GM19468 (cell line): ENCODE measurements at regions not wholly inside any gene's neighbourhood (a gene's known extent, or its start where the extent isn't known, plus 50 kb on each side); places are given as distances from the start of the nearest gene placed in this dataset.
"Not testable (repeated sequence)": the region's sequence is repeated elsewhere in the genome, so short reads cannot be mapped to it uniquely, and the experiment has no call there.

Source experiments
- ATAC-seq: cut with Tn5 transposase; IDR thresholded peaks from one replicate; pipeline ENCODE4 v1.9.1; 2021; ENCODE audit warnings: mild to moderate bottlenecking, moderate library complexity, moderate number of reproducible peaks; ENCODE audit not compliant: unreplicated experiment; ENCODE audit errors: extremely low read depth

DNA sequence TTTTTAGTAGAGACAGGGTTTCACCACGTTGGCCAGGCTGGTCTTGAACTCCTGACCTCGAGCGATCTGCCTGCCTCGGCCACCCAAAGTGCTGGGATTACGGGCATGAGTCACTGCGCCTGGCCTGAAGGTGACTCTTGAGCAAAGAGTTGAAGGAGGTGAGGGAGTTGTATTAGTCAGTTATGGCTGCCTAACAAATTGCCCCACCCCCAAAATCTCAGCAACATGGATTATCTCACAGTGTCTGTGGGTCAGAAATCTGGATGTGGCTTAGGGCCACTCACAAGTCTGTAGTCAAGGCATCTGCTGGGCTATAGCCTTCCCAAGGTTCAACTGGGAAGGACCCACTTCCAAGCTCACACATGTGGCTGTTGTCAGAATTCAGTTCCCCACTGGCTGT, 52.8 kb upstream of the ADGRE5 start:
- no peak for ATAC-seq

DNA sequence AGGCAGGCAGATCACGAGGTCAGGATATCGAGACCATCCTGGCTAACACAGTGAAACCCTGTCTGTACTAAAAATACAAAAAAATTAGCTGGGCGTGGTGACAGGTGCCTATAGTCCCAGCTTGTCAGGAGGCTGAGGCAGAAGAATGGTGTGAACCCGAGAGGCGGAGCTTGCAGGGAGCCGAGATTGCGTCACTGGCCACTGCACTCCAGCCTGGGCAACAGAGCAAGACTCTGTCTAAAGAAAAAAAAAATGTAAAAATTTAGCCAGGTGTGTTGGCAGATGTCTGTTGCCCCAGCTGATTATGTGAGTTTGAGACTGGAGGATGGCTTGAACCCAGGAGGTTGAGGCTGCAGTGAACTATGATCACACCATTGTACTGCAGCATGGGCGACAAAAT, 54.2 kb upstream of the ADGRE5 start:
- not testable (repeated sequence) for ATAC-seq

DNA sequence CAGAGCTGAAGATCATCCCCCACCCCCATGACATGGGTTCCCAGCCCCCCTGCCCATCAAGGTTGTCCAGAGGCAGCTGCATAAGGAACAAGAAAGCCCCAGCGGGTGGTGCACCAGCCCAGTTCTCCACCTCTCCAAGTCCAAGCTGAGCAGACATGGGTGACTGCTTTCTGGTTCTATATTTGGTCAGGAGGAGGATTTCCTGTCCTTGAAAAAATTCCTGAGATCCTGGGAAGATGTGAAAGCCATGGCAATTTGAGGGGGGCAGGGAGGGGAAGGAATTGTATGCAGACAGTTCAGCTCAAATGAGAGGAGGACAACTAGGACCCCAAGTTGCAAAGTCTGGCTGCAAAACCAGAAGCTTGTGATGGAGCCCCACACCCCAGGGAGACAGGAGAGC, 55.4 kb upstream of the ADGRE5 start:
- no peak for ATAC-seq

- ATAC-seq: no peak
Measured at GRCh38 chr19:14325134-14325533, 56.1 kb upstream of the ADGRE5 start.

- no peak for ATAC-seq
Measured at GRCh38 chr19:14322889-14323463, 58.3 kb upstream of the ADGRE5 start.

- no peak for ATAC-seq
Measured at GRCh38 chr19:14320253-14320652, 61.0 kb upstream of the ADGRE5 start.

- not testable (repeated sequence) for ATAC-seq
Measured at GRCh38 chr19:14319720-14320119, 61.5 kb upstream of the ADGRE5 start.

- ATAC-seq: no peak
Measured at GRCh38 chr19:14318873-14319272, 62.4 kb upstream of the ADGRE5 start.

GRCh38 chr19:14317157-14317556, 64.1 kb upstream of the ADGRE5 start:
- ATAC-seq: no peak

DNA sequence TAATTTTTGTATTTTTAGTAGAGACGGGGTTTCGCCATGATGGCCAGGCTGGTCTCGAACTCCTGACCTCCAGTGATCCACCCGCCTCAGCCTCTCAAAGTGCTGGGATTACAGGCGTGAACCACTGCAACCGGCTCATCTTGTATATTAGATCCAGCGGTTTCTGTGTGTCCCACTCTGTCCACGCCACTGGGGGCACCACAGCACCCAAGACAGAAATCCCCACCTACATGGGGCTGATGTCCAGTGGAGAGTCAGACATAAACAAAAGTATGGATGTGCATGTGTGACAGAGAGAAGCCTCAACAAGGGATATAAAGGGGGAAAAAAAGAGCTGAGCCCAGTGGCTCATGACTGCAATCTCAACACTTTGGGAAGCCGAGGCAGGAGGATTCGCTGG, 65.8 kb upstream of the ADGRE5 start:
- ATAC-seq: no peak

GRCh38 chr19:14310055-14310454, 71.2 kb upstream of the ADGRE5 start:
- no peak for ATAC-seq

- no peak for ATAC-seq
Measured at GRCh38 chr19:14305706-14306105, 75.5 kb upstream of the ADGRE5 start.

GRCh38 chr19:14301150-14301549, 80.1 kb upstream of the ADGRE5 start:
- no peak for ATAC-seq

DNA sequence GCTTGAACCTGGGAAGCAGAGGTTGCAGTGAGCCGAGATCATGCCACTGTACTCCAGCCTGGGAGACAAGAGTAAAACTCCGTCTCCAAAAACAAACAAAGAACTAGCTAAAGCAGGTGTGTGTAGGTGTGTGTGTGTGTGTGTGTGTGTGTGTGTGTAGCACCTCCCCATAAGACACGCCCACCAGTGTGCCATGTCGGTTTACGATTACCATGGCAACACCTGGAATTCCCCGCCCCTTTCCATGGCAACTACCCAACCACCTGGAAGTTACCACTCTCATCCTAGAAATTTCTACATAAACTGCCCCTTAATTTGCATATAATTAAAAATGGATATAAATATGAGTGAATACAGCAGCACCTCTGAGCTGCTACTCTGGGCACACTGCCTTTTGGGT, 80.9 kb upstream of the ADGRE5 start:
- ATAC-seq: no peak

- not testable (repeated sequence) for ATAC-seq
Measured at GRCh38 chr19:14299224-14299827, 81.9 kb upstream of the ADGRE5 start.

GRCh38 chr19:14297883-14298576, 83.2 kb upstream of the ADGRE5 start:
- not testable (repeated sequence) for ATAC-seq

GRCh38 chr19:14294974-14295373, 86.3 kb upstream of the ADGRE5 start:
- ATAC-seq: not testable (repeated sequence)

DNA sequence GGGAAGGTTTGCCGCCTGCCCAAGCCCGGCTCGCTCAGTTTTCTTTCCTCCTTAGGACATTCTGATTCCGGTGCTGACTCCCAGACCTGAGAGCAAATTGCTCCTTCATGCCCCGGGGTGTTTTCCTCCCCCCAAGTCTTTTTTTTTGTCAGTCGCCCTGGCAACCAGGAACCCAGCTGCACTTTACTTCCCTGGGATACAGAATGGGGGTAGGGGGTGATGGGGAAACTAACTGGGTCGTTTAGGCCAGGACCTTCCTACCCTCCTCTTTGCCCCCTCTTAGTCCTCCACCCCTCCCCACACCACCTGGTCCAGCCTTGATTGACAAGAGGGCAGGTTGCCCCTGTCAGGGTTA, 87.5 kb upstream of the ADGRE5 start:
- not testable (repeated sequence) for ATAC-seq

DNA sequence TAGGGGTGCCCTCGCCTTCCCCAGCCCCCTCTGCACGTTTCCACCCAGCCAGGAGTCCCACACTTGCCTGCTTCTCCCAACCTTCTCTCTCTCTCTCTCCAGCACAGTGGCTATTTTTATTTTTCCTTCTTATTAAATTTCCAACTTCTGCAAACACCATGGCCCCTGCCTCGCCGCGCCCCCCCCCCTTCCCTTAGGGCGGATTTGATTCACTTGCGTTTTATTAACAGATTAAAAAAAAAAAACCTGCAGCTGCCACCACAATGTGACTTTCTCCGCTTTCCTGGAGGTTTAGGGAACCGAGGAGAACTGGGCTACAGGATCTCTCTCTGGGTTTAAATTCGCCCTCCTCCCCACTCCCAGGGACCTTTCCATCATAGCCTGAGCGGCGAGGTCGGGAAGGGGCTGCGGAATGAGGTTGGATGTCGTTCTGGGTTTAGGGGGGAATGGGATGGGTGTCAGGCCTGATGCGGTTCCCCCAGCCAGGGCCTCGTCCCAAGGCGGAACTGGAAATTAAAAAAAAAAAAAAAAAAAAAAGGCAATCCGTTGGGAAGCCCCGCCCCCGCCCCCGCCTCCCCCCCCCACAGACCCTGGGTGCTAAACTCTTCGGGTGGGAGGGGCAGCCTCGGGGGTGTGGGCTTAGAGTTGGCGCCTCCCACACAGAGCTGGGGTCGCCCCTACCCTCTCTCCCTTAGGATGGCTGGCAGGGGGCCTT, 87.3 kb upstream of the ADGRL1 start:
- not testable (repeated sequence) for ATAC-seq

DNA sequence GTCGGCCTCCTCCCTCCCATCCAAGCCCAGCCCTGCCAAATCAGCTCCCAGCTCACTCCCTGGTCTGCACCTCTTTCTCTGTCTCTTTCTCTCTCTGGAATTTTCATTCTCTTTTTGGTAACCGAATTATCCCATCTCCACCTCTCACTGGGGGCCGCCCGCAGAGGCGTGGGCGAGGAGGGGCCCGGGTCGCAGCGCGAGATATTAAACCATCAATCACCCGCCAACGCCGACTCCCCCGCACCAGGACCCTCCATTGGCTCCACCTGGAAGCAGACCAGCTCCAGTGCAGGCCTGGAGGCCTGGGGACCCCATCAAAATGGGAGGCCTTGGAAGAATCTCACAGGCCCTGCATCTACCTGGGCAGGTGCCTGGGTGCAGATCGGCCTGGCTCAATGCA, 83.8 kb upstream of the ADGRL1 start:
- ATAC-seq: not testable (repeated sequence)

- not testable (repeated sequence) for ATAC-seq
Measured at GRCh38 chr19:14287837-14288236, 81.9 kb upstream of the ADGRL1 start.
